BJ (cell line): ENCODE measurements at regions not wholly inside any gene's neighbourhood (a gene's known extent, or its start where the extent isn't known, plus 50 kb on each side); places are given as distances from the start of the nearest gene placed in this dataset.

ENCODE experiments used
- CTCF ChIA-PET: fragments of 350-600 bp; formaldehyde crosslinking; extraction: SDS; loops from one replicate; lab custom pipeline; 2021; ENCODE audit warnings: antibody characterized with exemption, inconsistent platforms; lab: Yijun Ruan, JAX
- POLR2A ChIA-PET: fragments of 300-600 bp; sonication (Branson Sonifier 250); formaldehyde crosslinking; extraction: SDS; loops from one replicate; lab custom pipeline; 2021; ENCODE audit warnings: antibody characterized with exemption; lab: Charles Lee
- DNase-seq: peaks from one replicate; pipeline ENCODE4 v3.0.0-alpha.2; 2011; ENCODE audit warnings: low read depth
- H3K27me3 ChIP-seq: 2 replicates; pipeline ENCODE4 v1.6.0; 2011; ENCODE audit warnings: low read length; ENCODE audit not compliant: control insufficient read depth, insufficient read depth
- H3K36me3 ChIP-seq: 2 replicates; pipeline ENCODE4 v1.5.1; 2011; ENCODE audit warnings: low read length; ENCODE audit not compliant: control insufficient read depth, insufficient read depth
- H3K4me3 ChIP-seq: 2 replicates; pipeline ENCODE4 v1.5.1; 2011; ENCODE audit warnings: low read depth, mild to moderate bottlenecking, control low read depth, low read length
- CTCF ChIP-seq: IDR thresholded peaks from 2 replicates; pipeline ENCODE4 v1.5.1; 2011; ENCODE audit warnings: low read depth, mild to moderate bottlenecking, control low read depth, inconsistent platforms, low read length, moderate library complexity; ENCODE audit not compliant: insufficient read depth

DNA sequence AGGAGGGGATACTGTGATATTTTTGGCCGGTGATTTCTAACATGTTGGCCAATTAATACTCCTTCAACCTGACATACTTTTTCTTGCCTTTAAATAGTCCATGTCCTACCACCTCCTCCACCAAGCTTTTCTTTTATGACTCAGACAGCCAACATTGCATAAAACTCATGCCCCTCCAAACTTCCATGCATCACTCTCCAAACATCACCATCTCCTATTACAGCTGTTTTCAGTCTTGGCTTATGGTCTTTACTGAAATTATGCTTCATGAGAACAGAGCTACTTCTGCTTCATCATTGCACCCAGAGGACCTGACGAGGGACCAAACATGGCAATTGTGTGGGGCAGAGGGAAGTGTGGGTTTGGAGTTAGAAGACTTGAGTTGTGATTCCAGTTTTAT is 305.4 kb downstream of the LPIN1 start:
- no peak for DNase-seq
- CTCF ChIA-PET = interaction anchor here (1.0 to 1.7 kb wide), 3 partner anchors 15 to 156 kb away, joined by 3 to 4 read pairs (median 4); no protein-coding TSS in a partner anchor
- Histone ChIP-seq H3K36me3 (no peaks in the 10 kb centered on the region), H3K4me3 (no peak overlapping the region), H3K27me3 (no peaks in the 10 kb centered on the region; the same call in 1 of the 2 replicates)
- POLR2A ChIA-PET = no interaction called here
- TF ChIP-seq CTCF = no peak

GRCh38 chr2:12052796-12053195 is 306.4 kb downstream of the LPIN1 start:
- H3K27me3 ChIP-seq = no peaks in the 10 kb centered on the region; the same call in 1 of the 2 replicates
- ChIA-PET POLR2A (no interaction called here), CTCF (interaction anchor here (1.7 kb wide), 1 partner anchor 16 kb away, joined by 3 read pairs; no protein-coding TSS in a partner anchor)
- no peak for TF ChIP-seq CTCF
- H3K36me3 ChIP-seq = no peaks in the 10 kb centered on the region
- no peak for DNase-seq
- no peak overlapping the region for H3K4me3 ChIP-seq

DNA sequence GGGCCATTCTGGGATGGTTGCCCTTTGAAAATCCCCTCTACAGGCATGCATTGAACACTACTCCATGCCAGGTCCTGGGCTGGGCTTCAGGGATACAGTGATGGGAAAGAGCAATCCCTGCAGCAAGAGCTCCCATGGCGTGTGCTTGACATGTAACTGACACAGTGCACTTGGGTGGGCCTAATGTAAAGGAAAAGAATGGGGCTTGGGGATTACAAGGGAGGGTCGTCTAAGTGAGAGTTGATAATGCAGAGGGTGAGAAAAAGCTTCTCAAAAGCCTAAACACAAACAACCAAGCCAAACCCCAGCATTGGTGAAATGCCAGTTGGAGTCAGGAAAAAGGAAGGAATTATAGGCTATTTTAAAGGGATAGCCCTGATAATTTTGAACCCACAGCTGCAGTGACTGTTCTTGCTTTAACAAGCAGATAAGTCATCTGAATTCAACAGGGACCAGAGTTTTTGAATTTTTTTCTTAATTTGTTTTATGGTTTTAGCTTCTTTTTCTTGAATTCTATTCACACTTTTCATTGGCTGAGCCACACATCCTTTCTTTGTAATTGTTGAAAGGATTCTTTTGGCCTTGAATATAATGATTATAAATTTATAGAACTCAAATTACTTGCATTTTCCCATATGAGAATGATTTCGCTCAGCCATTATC is 308.7 kb downstream of the LPIN1 start:
- ChIA-PET POLR2A (no interaction called here), CTCF (interaction anchor here (1.2 kb wide), 1 partner anchor 661 kb away, joined by 3 read pairs; no protein-coding TSS in a partner anchor)
- H3K27me3 ChIP-seq = no peaks in the 10 kb centered on the region; the same call in 1 of the 2 replicates
- no peak for DNase-seq
- H3K4me3 ChIP-seq = no peak overlapping the region
- no peak for TF ChIP-seq CTCF
- no peaks in the 10 kb centered on the region for H3K36me3 ChIP-seq

GRCh38 chr2:12057436-12058166 is 311.2 kb downstream of the LPIN1 start:
- CTCF ChIA-PET = no interaction called here
- POLR2A ChIA-PET = no interaction called here
- Histone ChIP-seq H3K27me3 (no peaks in the 10 kb centered on the region; the same call in 1 of the 2 replicates), H3K36me3 (no peaks in the 10 kb centered on the region), H3K4me3 (no peak overlapping the region)
- no peak for DNase-seq
- no peak for TF ChIP-seq CTCF

DNA sequence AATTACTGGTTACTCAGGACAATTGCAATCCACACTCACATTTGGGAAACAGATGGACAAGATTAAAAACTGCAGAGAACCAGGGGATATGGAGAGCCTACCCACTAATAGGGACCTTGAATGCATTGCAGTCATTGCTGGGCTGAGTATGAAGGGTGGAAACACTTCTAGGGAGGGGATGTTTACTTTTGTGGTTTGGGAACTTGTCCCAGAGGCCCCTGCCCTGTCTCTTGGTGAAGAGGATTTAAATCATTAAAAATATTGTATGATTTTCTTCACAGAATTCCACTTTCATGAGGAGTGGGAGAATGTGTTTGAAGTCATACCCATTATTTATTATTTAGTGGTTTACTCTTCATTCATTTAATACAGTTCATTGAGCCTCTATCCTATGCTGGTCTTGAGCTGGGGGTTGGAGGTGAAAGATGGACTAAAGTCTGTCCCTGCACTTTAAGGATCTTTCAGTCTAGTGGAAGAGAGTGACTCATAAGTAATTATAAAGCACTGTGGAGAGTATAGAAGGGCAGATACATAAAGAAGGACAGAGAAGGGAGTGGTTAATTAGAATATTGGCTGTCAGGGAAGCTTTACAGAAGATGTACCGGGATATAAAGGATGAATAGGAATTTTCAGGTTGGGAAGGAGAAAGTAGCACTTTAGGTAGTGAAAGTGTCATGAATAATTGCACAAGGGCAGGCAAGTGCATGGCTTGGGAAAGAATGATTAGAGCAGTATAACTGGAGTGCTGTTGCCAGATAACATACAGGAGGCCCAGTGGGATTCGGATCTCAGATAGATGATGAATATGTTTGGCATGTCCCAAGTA is 313.4 kb downstream of the LPIN1 start:
- no peaks in the 10 kb centered on the region; the same call in 1 of the 2 replicates for H3K27me3 ChIP-seq
- peak; percentile 35 for DNase-seq
- POLR2A ChIA-PET = no interaction called here
- H3K36me3 ChIP-seq = no peaks in the 10 kb centered on the region
- H3K4me3 ChIP-seq = no peak overlapping the region
- no peak for TF ChIP-seq CTCF
- CTCF ChIA-PET = no interaction called here
